CD4-positive, alpha-beta T cell treated with Interleukin-15 for 1 hour (primary cell): ENCODE measurements at regions not wholly inside any gene's neighbourhood (a gene's known extent, or its start where the extent isn't known, plus 50 kb on each side); places are given as distances from the start of the nearest gene placed in this dataset.
A peak's percentile ranks its signal among the peaks of the same experiment; 100 is the strongest.

ENCODE experiments used
- DNase-seq: peaks from one replicate; pipeline ENCODE4 v3.0.0-alpha.2; 2020

DNA sequence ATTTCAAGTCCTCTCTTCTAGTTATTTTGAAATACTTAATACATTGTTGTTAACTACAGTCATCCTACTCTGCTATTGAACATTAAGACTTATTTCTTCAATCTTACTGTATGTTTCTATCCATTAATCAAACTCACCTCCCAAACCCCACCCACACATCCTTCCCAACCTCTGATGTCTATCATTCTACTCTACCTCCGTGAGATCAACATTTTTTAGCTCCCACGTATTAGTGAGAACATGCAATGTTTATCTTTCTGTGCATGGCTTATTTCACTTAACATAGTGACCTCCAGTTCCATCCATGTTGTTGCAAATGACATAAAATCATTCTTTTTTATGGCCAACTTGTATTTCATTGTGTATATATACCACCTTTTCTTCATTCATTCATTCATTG, 236.6 kb upstream of the CTNNB1 start:
- DNase-seq, result no peak

DNA sequence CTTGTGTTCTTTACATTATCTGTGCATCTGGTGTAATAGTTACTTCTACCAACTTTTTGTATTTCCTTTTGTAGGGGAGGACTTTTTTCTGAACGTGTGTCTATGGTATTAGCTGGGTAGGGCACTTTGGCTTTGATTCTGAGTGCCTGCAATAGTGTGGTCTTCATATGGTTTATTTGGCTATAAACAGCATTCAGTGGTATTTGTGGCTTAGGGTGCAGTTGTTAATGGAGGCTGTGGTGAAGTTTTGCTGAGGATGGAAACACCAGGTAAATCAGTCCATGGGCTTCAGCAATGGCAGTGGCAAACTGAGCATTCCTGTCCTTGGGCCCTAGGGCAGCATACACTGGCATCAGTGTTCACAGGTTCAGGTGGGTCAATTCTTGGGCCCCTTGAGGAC, 230.6 kb upstream of the CTNNB1 start:
- DNase-seq, result no peak

DNA sequence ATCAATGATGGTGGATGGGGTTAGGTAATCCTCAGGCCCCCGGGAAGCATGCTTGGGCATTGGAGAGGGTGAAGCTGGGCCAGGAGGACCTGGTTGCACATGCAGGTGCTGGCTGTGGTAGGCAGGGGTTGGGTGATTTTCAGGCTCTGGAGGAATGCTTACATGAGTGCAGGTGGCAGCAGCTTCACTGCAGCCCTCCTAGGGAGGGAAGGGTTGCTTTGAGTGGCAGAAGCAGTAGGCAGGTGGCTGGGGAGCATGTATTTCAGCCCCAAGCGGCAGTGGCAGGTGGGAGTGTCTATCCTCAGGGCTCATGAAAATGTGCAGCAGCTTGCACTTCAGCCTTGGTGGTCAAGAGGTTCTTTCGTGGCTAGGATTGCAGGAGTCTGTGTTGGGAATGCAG, 230.0 kb upstream of the CTNNB1 start:
- DNase-seq, result no peak

DNA sequence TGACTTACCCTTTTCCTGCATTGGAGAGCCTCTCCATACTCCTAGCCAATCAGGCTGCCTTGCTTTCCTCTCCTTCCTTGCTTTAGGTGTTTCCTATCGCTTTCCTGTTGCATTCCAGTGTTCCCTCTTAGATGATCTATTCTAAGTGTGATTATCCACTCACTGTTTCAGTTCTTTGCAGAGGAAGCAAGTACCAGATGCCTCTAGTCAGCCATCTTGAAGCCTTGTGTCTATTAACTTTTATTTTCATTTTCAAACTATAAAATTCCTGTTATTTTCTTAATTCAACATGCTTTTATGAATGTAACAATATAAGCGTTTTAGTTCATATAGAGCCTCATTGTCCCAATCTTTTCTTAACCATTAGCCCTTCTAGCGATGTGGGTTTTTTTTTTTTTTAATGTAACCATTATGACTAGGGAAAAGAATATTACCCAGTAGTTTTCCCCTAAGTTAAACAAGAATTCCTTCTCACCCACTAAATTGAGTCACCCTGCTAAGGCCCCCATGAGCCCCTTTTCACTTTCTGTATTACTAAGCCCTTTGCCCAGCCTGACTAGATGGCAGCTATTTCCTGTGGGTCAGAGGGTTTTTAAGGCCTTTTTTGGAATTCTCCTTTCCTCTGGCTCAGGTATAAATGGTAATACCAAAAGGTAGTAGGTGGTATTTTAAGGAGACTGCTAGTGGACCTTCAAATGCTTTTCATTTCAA, 229.4 kb upstream of the CTNNB1 start:
- DNase-seq, result no peak

DNA sequence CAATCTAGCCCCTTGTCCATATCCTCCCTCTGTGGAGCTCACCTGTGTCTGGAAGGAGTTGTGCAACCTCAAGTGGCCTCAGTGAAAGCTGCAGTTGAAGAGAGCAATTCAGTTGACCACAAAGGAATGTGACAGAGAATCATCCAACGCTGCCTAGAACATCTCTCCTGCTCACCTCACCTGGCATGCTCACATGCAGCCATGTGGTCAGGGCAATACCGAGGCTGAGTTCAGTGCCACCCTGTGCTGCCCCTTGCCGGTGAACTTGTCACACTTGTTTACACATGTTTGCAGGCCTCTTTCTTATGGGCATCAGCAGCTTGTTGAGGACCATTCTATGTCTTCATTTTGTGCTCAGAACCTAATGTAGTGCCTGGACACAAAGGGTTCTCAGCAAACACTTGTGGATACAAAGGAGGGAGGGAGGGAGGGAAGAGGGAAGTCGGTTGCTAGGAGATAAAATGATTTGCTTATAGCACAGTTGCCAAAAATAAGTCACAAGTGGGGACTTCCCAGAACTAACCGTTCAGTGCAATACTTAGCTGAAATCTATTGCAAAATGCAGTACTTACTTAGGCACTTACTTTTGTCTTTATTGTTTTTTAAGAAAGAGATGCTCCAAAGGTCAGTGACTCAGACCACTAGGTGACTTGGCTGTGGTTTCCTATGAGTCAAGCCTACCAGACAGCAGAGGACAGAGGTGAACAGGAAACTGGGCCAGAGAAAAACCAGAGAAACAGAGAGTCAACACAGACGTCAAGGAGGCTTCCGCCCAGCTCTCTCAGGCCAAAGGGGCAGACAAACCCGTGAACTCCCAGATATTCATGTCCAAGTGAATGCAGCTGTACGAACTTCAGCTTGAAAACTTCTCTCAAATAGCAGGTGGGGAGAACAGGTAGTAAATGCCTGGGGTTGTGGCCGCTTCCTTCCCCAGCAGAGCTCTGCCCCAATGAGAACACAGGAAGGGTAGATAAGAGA, 227.8 kb upstream of the CTNNB1 start:
- peak; percentile 80 for DNase-seq

DNA sequence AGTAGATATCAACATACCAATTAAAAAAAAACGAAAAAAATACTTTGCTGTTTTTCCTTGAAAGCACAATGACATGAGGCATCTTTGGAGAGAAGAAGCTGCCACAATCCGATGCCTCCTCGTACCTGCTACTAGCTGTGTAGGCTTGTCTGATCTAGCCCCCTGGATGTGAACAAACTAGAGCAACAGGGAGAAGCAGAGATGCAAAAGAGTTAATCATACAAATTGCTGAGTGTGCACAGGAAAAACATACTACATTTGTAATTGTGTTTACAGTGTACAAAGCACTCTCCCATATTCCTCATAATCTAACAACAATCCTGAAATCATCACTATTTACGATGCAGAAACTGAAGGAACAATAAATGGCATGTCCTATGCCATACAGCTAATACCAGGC, 227.0 kb upstream of the CTNNB1 start:
- no peak for DNase-seq

DNA sequence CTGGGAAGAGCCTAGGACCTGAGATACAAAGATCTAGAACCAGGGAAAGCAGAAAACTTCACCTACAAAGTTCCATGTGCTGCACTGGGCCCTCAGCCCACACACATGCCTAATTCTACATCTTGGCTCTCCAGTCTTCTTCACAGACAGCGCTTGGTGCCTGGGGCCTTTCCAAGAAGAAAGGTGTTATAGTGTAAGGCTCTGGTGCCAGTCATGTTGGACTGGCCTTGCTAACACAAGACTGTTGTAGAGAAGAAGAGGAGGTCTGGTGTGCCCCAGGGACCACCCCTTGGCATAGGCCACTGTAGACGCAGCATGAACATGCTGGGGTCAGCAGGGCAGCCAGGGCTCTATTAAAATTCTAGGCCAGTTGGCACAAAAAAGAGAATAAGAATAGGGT, 226.2 kb upstream of the CTNNB1 start:
- DNase-seq, result no peak

DNA sequence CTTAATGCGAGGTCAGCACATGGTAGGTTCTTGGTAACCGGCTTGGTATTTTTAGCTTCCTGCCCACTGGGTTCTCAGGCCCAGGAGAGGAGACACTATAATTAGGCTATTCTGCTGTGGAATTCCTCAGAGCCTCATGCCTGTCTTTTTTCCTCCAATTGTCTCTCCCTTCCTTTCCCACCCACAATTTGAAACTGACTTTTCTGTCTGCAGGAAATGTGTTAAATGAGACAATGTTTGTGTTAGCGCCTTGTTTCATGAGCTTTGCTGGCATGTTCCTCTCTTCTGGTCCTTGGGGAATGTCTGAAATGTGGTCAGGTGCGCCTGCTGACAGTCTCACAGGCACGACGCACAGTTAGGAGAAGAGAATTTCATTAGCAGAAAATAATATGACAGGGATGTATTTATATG, 223.6 kb upstream of the CTNNB1 start:
- no peak for DNase-seq

DNA sequence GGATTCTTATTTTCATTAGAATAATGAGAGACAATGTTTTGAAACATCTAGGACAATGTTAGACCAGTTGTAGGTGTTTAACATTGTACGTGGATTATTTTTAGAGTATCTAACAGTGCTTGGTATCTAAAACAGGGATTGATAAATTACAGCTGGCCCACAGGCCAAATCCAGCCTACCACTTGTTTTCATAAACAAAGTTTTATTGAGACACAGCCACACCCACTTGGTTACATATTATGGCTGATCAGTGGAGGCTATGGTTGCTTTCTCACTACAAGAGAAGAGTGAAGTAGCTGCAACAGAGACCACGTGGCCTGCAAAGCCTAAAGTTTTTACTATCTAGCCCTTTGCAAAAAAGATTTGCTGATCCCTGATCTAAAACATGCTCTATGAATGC, 223.1 kb upstream of the CTNNB1 start:
- DNase-seq, result no peak

DNA sequence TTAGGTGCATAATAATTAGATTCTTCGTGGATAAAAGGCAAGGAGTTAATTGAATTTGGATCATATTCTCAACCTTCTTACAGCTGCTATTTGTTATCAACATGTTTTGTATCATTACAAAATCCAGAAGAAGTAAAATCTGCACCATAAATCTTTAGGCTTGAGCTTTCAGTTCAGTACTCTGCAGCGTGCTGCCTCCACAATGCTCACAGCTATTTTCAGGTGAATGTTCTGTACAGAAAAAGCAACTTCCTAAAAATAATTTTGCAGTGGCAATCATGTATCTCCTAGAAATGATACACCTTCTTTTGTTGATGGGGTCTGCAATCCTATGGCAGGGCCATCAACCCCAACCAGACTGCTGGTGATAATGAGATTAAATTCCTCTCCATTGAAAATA, 220.9 kb upstream of the CTNNB1 start:
- DNase-seq, result no peak

DNA sequence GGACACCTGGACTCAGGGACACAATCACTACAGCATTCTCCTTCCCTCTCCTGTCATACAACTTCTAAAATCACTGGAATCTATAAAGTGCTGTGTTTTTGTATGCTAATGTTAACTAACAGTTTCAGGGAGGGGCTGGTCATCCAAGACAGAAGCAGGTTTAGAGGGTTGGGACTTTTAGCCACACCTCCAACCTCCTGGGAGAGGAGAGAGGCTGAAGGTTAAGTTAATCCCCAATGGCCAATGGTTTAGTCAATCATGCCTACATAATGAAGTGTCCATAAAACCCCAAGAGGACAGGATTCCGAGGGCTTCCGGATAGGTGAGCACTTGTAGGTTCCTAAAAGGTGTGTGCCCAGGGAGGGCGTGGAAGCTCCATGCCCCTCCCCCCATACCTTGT, 219.3 kb upstream of the CTNNB1 start:
- no peak for DNase-seq

DNA sequence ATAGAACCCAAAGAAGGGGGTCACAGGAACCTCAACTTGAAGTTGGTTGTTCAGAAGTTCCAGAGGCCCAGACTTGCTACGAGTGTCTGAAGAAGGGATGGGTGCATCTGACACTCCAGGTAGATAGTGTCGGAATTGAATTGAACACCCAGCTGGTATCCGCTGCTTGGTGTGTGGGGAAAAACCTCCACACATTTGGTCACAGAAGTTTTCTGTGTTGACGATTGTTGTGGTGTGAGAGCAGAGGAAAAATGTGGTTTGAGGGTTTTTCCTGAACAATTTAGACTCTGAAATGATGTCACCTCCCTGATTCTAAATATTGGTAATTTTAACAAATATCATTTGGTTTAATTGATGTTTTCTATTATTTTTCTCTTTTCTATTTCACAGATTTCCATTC, 218.8 kb upstream of the CTNNB1 start:
- no peak for DNase-seq

DNA sequence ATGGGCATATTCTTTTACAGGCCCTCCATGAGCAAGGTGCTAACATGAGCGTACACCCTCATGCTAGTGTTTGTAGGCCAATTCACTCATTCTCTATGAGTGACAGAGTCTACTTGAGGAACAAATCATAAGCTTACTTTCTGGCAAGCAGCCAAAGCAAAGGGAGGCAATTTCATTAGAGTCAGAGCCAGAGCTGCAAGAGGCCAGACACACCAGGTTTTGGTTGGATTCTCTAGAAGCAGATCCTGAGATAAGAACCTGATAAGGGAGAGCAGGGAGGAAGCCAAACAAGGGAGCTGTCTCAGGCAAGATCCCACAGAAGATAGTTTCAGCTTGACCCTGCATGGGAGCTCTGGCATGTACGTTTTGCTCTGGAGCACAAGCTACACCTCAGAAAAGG, 214.1 kb upstream of the CTNNB1 start:
- DNase-seq, result no peak

DNA sequence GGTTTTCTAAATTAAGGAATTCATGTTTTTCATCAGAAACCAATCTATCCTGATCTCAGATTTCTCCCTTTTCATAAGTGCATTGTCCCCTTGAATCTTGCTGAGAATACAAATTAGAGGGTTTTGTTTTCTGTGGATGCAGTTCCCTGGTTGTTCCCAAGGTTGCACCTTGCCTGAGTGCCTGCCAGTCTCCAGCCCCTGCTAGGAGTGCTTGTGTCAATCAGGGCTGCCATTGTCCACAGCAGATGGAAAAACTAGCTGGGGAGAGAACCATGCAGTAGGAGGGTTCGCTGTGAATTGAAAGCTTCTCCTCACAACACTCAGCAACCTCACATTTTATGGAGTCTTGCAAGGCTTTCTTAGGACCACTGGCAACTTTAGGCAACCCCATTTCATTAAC, 210.8 kb upstream of the CTNNB1 start:
- DNase-seq, result no peak

DNA sequence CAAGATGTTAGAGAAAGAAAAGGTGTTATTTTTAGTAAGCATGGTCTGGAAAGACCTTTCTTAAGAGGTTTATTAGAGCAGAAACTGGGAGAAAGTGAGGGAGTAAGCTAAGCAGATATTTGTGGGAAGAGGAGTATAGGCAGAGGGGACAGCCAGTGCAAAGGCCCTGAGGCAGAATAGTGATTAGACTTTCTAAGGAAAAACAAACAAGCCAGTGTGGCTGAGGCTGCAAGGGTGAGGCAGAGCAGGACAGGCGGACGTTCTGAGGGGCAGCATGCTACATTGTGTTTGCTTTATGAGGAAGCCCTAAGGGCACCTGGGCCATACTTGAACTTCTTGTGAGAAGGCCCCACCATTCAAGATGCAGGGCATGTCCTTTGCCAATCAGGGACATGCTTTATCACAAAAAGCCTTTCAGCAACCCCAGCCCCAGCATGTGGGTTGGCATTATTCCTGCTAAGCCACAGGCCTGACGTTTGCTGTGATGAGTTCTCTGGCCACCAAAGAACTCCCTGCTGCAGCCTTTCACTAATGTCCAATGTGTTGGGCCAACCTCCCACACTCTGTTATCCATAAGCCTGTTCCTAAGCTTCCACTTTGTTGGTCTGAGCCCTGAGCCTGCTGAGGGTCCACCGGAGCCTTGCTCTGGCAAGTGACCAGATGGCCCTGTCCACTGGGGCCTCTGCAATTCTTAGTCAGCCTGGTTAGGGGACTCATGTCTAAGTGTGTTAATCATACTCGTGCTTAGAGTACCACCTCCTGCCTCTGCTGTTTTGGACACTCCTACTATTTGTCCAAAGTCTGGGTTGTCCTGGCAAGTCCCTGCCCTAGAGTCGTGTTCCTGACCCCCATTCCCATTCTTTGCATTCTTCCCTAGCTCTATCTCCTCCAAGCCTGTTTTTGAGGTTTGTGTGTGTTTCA, 209.9 kb upstream of the CTNNB1 start:
- DNase-seq, result no peak

DNA sequence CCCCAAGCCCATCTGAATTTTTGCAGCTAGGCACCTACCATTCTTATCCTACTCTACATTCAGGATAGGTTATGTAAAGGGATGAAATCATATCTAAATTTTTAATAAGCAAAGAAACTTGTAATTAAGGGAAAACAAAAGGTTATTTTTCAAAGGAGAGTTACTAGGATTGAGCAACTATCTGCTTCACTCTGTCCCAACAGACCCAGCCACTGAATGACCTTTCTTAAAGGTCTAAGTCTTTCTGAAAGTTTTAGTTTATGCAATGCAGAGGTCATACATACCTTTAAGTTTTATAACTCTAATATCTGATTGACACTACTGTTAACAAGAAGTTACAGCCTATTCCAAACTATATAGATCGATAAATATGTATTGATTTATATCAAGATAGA, 209.2 kb upstream of the CTNNB1 start:
- DNase-seq, result no peak

DNA sequence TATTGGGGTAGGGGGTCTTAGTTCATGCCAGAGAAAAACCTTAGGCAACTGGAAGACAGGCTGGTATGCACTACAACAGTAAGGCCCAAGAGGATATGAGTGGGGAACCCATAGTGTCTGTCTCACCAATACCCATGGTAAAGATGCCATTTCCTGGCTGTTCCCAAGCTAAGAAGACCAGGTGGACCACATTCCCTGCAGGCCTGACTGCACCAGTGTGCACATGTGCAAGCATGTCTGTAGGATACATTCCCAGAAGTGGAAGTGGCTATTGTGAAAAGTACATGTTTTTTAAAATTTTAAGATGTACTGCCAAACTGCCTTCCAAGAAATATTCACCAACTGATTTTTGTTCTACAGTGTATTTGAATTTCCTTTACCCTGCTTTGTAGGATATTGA, 207.3 kb upstream of the CTNNB1 start:
- DNase-seq, result no peak

DNA sequence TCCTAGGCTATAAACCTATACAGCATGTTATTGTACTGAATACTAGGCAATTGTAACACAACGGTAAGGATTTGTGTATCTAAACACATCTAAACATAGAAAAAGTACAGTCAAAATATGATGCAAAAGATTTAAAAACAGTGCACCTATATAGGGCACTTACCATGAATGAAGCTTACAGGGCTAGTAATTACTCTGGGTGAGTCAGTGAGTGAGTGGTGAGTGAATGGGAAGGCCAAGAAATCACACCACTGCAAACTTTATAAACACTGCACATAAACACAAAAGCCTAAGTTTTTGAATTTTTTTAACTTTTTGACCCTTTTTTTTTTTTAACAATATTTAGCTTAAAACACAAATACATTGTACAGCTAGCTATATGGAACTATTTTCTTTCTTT, 204.7 kb upstream of the CTNNB1 start:
- DNase-seq, result no peak

DNA sequence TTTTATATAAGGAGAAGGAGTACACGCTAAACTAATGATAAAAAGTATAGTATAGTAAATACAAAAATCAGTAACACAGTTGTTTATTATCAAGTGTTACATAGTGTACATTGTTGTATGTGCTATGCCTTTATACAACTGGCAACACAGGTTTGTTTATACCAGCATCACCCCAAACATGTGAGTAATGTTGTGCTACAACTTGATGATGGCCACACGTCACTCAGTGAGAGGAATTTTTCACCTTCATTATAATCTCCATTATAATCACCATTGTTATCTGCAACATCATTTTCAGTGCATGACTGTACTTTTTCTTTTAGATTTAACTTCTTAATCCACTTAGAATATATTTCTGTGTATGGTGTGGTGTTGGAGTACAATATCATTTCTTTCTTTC, 204.0 kb upstream of the CTNNB1 start:
- DNase-seq, result no peak

DNA sequence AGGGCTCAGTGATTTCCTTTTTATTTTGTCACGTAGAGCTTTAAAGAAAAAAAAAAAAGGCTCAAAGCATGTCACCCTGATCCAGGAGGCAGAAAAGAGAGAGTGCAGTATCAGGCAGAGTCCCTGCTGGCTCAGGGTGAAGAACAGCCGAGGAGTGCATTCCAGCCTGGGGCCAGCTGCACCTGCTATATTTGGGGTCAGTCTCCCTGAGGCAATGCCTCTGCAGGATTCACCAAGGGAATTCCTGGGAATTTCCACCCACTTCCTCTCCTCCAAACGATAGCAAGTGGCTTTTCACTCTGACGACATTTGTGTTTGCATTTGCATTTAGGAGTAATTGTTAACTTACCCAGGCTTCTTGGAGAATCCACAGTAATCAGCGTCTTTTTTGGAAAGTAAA, 202.9 kb upstream of the CTNNB1 start:
- DNase-seq, result no peak

DNA sequence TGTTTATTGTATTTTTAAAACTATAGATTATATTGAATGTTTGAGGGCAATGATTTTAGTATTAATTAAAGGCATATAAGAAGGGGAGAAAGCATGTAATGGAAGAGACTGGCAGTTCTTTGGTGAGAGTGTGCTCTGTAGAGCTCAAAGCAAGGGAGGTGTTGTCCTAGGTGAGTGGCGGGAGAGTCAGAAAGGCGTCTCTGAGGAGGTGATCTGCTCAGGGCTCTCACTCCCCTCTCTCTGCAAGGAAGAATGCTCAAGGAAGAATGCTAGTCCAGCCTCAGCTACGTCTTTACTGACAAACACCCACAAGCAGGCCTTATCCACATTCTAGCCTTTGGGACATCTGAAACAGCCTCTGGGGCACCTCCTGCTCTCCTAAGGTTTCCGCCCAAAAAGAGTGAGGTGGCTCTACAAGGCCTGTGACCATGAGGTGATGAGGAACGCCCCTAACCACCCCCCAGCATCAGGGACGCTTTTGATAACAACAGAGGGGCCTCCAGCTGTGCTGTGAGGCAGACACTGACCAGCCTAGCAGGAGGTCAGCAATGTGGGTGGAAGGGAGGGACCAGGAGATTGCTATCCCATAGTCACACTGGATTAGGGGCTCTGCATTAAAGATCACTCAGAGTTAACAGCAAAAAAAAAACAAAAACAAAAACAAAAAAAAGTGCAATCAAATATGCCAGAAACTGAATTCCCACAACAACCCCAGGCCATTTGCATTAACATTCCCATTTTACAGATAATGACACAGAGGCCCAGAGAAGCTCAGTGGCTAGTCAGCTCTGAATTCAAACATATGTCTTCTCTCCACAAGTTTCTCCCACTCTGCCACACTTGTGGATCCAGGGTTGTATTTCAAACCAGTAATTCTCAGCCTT, 202.2 kb upstream of the CTNNB1 start:
- DNase-seq, result no peak
